ENCODE measurements at regions not wholly inside any gene's neighbourhood (a gene's known extent, or its start where the extent isn't known, plus 50 kb on each side); places are given as distances from the start of the nearest gene placed in this dataset.

GRCh38 chr11:95556342-95557163, 233.0 kb downstream of the FAM76B start:
- no peak for TF ChIP-seq CTCF (IDR thresholded peaks at IDR 0.05)
- no peaks in the 10 kb centered on the region for H3K27me3 Mint-ChIP-seq (ENCODE audit: low read depth)
- DNase-seq (ENCODE audit: low spot score): no peak
- H3K36me3 Mint-ChIP-seq (ENCODE audit: low read depth): no peaks in the 10 kb centered on the region
- no peak overlapping the region for H3K4me3 Mint-ChIP-seq (ENCODE audit: unreplicated experiment)
- no peak overlapping the region for H3K27ac Mint-ChIP-seq (ENCODE audit: unreplicated experiment)
- H3K9me3 Mint-ChIP-seq (ENCODE audit: low read depth): no peaks in the 10 kb centered on the region
- H3K4me1 Mint-ChIP-seq (ENCODE audit: low read depth): peaks cover 42% of the 10 kb centered on the region

GRCh38 chr11:95556011-95556341, 233.6 kb downstream of the FAM76B start:
- H3K27me3 Mint-ChIP-seq (ENCODE audit: low read depth): no peaks in the 10 kb centered on the region
- no peaks in the 10 kb centered on the region for H3K36me3 Mint-ChIP-seq (ENCODE audit: low read depth)
- no peak overlapping the region for H3K4me3 Mint-ChIP-seq (ENCODE audit: unreplicated experiment)
- H3K27ac Mint-ChIP-seq (ENCODE audit: unreplicated experiment): no peak overlapping the region
- H3K4me1 Mint-ChIP-seq (ENCODE audit: low read depth): peaks cover 42% of the 10 kb centered on the region
- H3K9me3 Mint-ChIP-seq (ENCODE audit: low read depth): no peaks in the 10 kb centered on the region
- DNase-seq (ENCODE audit: low spot score): no peak
- TF ChIP-seq CTCF (IDR thresholded peaks at IDR 0.05): no peak

- TF ChIP-seq CTCF (IDR thresholded peaks at IDR 0.05): no peak
- Mint-ChIP-seq H3K36me3 (ENCODE audit: low read depth) (no peaks in the 10 kb centered on the region), H3K9me3 (ENCODE audit: low read depth) (no peaks in the 10 kb centered on the region), H3K27me3 (ENCODE audit: low read depth) (no peaks in the 10 kb centered on the region), H3K4me1 (ENCODE audit: low read depth) (peaks cover 36% of the 10 kb centered on the region), H3K4me3 (ENCODE audit: unreplicated experiment) (no peak overlapping the region), H3K27ac (ENCODE audit: unreplicated experiment) (no peak overlapping the region)
- no peak for DNase-seq (ENCODE audit: low spot score)
Measured at GRCh38 chr11:95554911-95555310, 234.7 kb downstream of the FAM76B start.

GRCh38 chr11:95549301-95549700, 240.3 kb downstream of the FAM76B start:
- no peak for TF ChIP-seq CTCF (IDR thresholded peaks at IDR 0.05)
- no peak overlapping the region for H3K27ac Mint-ChIP-seq (ENCODE audit: unreplicated experiment)
- H3K36me3 Mint-ChIP-seq (ENCODE audit: low read depth): no peaks in the 10 kb centered on the region
- peaks cover 27% of the 10 kb centered on the region for H3K4me1 Mint-ChIP-seq (ENCODE audit: low read depth)
- no peaks in the 10 kb centered on the region for H3K9me3 Mint-ChIP-seq (ENCODE audit: low read depth)
- no peaks in the 10 kb centered on the region for H3K27me3 Mint-ChIP-seq (ENCODE audit: low read depth)
- no peak for DNase-seq (ENCODE audit: low spot score)
- no peak overlapping the region for H3K4me3 Mint-ChIP-seq (ENCODE audit: unreplicated experiment)

- H3K9me3 Mint-ChIP-seq (ENCODE audit: low read depth): no peaks in the 10 kb centered on the region
- H3K27me3 Mint-ChIP-seq (ENCODE audit: low read depth): no peaks in the 10 kb centered on the region
- no peak for DNase-seq (ENCODE audit: low spot score)
- H3K4me3 Mint-ChIP-seq (ENCODE audit: unreplicated experiment): no peak overlapping the region
- no peak overlapping the region for H3K27ac Mint-ChIP-seq (ENCODE audit: unreplicated experiment)
- TF ChIP-seq CTCF (IDR thresholded peaks at IDR 0.05): no peak
- peaks cover 26% of the 10 kb centered on the region for H3K4me1 Mint-ChIP-seq (ENCODE audit: low read depth)
- H3K36me3 Mint-ChIP-seq (ENCODE audit: low read depth): no peaks in the 10 kb centered on the region
Measured at GRCh38 chr11:95548416-95548815, 241.2 kb downstream of the FAM76B start.

All from chondrocyte (in vitro differentiated cells).